ENCODE measurements at regions not wholly inside any gene's neighbourhood (a gene's known extent, or its start where the extent isn't known, plus 50 kb on each side); places are given as distances from the start of the nearest gene placed in this dataset.

GRCh38 chr2:5410991-5411700 is 281.0 kb upstream of the SOX11 start:
- TF ChIP-seq CTCF (IDR thresholded peaks at IDR 0.05; ENCODE audit: control insufficient read depth, insufficient read depth, low read depth, low read length, missing control alignments): no peak
- no peak overlapping the region for H3K4me3 ChIP-seq (ENCODE audit: control insufficient read depth, low read depth, low read length)
- DNase-seq (ENCODE audit: low read depth): no peak

GRCh38 chr2:5412001-5412400 is 280.2 kb upstream of the SOX11 start:
- no peak for TF ChIP-seq CTCF (IDR thresholded peaks at IDR 0.05; ENCODE audit: control insufficient read depth, insufficient read depth, low read depth, low read length, missing control alignments)
- no peak overlapping the region for H3K4me3 ChIP-seq (ENCODE audit: control insufficient read depth, low read depth, low read length)
- DNase-seq (ENCODE audit: low read depth): no peak

GRCh38 chr2:5433855-5434254 is 258.3 kb upstream of the SOX11 start:
- H3K4me3 ChIP-seq (ENCODE audit: control insufficient read depth, low read depth, low read length): no peak overlapping the region
- TF ChIP-seq CTCF (IDR thresholded peaks at IDR 0.05; ENCODE audit: control insufficient read depth, insufficient read depth, low read depth, low read length, missing control alignments): no peak
- DNase-seq (ENCODE audit: low read depth): no peak

- no peak for TF ChIP-seq CTCF (IDR thresholded peaks at IDR 0.05; ENCODE audit: control insufficient read depth, insufficient read depth, low read depth, low read length, missing control alignments)
- no peak for DNase-seq (ENCODE audit: low read depth)
- no peak overlapping the region for H3K4me3 ChIP-seq (ENCODE audit: control insufficient read depth, low read depth, low read length)
Measured at GRCh38 chr2:5437375-5437774, 254.8 kb upstream of the SOX11 start.

GRCh38 chr2:5440174-5440573 is 252.0 kb upstream of the SOX11 start:
- no peak for TF ChIP-seq CTCF (IDR thresholded peaks at IDR 0.05; ENCODE audit: control insufficient read depth, insufficient read depth, low read depth, low read length, missing control alignments)
- DNase-seq (ENCODE audit: low read depth): no peak
- no peak overlapping the region for H3K4me3 ChIP-seq (ENCODE audit: control insufficient read depth, low read depth, low read length)

- no peak for TF ChIP-seq CTCF (IDR thresholded peaks at IDR 0.05; ENCODE audit: control insufficient read depth, insufficient read depth, low read depth, low read length, missing control alignments)
- no peak overlapping the region for H3K4me3 ChIP-seq (ENCODE audit: control insufficient read depth, low read depth, low read length)
- no peak for DNase-seq (ENCODE audit: low read depth)
Measured at GRCh38 chr2:5442736-5443135, 249.4 kb upstream of the SOX11 start.
